ENCODE measurements at regions not wholly inside any gene's neighbourhood (a gene's known extent, or its start where the extent isn't known, plus 50 kb on each side); places are given as distances from the start of the nearest gene placed in this dataset.

DNA sequence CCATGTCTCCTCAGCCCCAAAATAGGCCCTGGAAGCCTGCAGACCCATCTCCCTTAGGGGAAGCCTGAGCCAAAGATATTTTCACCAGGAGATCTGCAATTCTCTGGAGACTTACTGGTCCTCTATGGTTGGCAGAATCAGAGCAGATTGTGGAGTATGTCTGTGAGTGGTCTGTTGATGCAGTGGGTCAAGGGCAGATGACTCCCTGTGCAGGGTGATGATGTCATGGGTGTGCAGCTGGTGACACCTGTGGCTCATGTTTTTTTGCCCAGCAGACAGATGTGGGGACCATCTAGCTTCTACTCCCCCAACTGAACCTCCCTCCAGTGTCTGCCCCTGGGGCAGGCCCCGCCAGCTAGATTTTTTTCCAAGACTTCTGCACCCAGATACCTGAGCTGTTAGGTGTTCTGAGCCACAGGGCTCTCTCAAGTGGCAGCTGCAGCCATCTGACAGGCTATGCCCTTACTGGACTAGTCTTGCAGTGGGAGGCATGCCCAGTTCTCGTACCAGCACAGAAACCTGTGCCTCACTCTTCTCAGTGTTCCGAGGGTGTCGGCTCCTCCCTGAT, 558.7 kb upstream of the LRRTM1 start:
- no peak overlapping the region for H3K27ac Mint-ChIP-seq
- H3K9me3 Mint-ChIP-seq = peaks cover 12% of the 10 kb centered on the region
- DNase-seq (ENCODE audit: low spot score in 2 of 2) (no peak), ATAC-seq (no peak)
- no peaks in the 10 kb centered on the region for H3K4me1 Mint-ChIP-seq
- H3K4me3 Mint-ChIP-seq = no peak overlapping the region
- no peaks in the 10 kb centered on the region for H3K36me3 Mint-ChIP-seq

DNA sequence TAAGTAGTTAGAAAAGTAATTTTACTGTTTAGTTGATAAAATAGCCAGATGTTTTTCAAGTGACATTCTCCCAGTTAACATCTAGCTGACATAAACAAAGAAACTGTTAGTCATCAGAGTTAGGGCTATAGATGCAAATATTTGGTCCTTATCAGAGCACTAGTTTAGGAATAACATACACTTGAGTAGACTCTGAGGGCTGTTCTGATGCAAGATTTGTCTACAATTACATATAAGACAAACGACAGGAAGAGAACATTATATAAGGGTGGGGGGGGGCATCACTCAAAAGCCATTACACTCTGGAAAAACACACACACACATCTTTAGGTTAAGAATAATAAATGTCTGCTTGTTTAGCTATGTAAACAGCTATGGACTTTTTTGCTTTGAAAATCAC, 554.4 kb upstream of the LRRTM1 start:
- DNase-seq (ENCODE audit: low spot score in 2 of 2) (no peak), ATAC-seq (no peak)
- H3K27ac Mint-ChIP-seq = no peak overlapping the region
- H3K9me3 Mint-ChIP-seq = peaks cover 5% of the 10 kb centered on the region
- H3K4me1 Mint-ChIP-seq = no peaks in the 10 kb centered on the region
- H3K36me3 Mint-ChIP-seq = no peaks in the 10 kb centered on the region
- no peak overlapping the region for H3K4me3 Mint-ChIP-seq

DNA sequence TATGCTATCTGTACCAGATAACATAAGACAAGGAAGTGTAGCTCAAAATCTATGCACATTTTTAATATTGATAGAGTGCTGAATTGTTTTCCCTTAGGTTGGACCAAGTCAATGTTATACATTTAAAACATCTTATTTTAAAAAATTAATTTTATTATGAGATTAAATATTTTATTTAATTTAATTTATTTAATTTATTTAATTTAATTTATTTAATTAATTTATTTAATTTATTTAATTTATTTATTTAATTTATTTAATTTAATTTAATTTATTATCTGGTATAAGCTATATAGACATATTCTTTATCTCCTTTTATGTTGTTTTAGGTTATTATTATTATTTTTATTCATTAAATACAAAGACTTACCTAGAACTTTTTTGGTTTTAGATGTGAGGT, 551.7 kb upstream of the LRRTM1 start:
- H3K27ac Mint-ChIP-seq = no peak overlapping the region
- no peak overlapping the region for H3K4me3 Mint-ChIP-seq
- ATAC-seq (no peak), DNase-seq (ENCODE audit: low spot score in 2 of 2) (no peak)
- no peaks in the 10 kb centered on the region for H3K4me1 Mint-ChIP-seq
- no peaks in the 10 kb centered on the region for H3K36me3 Mint-ChIP-seq
- peaks cover 19% of the 10 kb centered on the region for H3K9me3 Mint-ChIP-seq

DNA sequence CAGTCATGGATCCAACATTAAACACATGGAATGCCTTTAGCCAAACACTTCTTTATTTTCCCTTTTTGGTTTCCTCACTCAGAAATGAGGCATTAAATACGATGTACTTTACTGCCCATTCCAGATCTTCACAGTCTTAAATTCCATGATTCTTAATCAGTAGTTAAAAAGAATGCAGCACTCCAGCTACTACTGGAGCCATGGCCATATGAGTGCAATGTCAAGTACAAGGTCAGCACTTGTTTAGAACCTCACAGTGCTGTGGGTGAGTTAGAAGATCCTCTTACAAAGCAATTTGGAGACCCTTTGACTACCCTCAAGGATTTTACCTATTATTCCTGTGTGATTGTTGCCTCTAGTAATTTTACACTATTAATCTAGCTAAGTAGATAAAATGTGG, 550.3 kb upstream of the LRRTM1 start:
- H3K9me3 Mint-ChIP-seq = peaks cover 21% of the 10 kb centered on the region
- no peaks in the 10 kb centered on the region for H3K36me3 Mint-ChIP-seq
- DNase-seq (ENCODE audit: low spot score in 2 of 2) (no peak), ATAC-seq (no peak)
- no peak overlapping the region for H3K27ac Mint-ChIP-seq
- no peaks in the 10 kb centered on the region for H3K4me1 Mint-ChIP-seq
- H3K4me3 Mint-ChIP-seq = no peak overlapping the region

DNA sequence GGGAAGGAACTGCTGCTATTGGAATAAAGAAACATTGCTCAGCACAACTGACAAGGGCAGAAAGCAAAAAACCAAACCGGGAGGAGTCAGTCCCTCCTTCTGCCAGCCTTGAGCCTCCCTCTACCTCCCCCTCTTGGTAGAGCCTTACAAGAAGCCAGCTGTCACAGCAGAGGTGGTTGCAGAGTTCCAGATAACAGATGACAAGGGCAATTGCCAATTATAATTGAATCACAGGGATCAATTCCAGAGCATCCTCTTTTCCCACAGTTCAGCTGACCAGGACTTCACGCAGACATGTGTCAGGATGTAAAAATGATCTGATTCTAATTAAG, 548.2 kb upstream of the LRRTM1 start:
- ATAC-seq (no peak), DNase-seq (ENCODE audit: low spot score in 2 of 2) (no peak)
- H3K4me1 Mint-ChIP-seq = no peaks in the 10 kb centered on the region
- no peak overlapping the region for H3K4me3 Mint-ChIP-seq
- H3K9me3 Mint-ChIP-seq = peaks cover 21% of the 10 kb centered on the region
- no peaks in the 10 kb centered on the region for H3K36me3 Mint-ChIP-seq
- H3K27ac Mint-ChIP-seq = no peak overlapping the region

DNA sequence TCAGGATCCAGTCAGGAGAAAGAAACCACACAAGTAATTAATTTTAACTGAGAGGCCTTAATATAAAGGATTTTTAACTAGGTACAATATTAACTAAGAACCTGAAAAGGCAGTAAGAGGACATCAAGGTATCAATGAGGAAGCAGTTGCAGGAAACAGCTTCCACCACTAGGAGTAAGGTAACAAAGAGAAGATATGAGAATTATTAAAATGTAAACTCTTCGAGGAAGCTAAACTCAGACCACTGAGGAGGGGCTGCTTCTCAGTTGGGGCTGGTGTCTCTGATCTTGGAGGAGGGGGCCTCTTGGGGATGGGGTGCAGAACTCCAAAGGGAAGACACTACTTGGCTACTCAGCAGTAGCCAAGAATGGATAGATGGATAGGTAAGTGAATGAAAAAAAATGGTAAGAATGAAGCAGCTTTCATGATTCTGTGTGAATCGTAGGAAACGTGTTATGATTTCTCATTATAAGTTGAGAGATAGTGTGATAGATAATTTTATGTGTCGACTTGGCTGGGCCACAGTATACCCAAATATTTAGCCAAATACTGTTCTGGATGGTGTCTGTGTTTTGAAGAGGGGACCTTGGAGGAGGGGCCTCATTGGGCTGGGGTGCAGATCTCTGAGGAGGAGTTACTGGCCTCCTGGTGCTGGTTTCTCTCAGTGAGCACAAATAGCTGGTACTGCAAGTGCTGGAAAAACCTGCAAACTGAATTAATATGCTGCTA, 547.7 kb upstream of the LRRTM1 start:
- Mint-ChIP-seq H3K4me1 (no peaks in the 10 kb centered on the region), H3K36me3 (no peaks in the 10 kb centered on the region), H3K27ac (no peak overlapping the region), H3K9me3 (peaks cover 21% of the 10 kb centered on the region), H3K4me3 (no peak overlapping the region)
- no peak for ATAC-seq
- DNase-seq (ENCODE audit: low spot score in 2 of 2) = no peak

DNA sequence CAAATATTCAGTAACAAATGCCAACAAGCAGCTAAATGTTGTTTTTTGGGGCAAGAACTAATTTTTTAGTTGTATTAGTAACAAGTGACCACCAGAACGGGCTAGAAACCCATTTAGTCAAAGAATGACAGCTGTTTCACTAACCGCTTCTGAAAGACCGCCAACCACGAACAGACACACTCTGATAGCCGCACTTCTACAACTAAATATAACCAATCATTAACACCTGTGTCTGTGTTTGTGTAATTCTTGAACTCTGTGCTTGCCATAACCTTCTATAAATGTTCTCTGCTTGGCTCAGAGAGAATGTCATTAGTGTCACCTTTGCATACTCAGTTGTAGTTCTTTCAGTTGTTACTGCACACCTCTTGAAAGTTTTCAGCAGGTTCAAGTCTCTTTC, 526.3 kb upstream of the LRRTM1 start:
- Mint-ChIP-seq H3K27ac (no peak overlapping the region), H3K9me3 (peaks cover 17% of the 10 kb centered on the region), H3K36me3 (no peaks in the 10 kb centered on the region), H3K4me3 (no peak overlapping the region), H3K4me1 (no peaks in the 10 kb centered on the region)
- ATAC-seq (no peak), DNase-seq (ENCODE audit: low spot score in 2 of 2) (no peak)

DNA sequence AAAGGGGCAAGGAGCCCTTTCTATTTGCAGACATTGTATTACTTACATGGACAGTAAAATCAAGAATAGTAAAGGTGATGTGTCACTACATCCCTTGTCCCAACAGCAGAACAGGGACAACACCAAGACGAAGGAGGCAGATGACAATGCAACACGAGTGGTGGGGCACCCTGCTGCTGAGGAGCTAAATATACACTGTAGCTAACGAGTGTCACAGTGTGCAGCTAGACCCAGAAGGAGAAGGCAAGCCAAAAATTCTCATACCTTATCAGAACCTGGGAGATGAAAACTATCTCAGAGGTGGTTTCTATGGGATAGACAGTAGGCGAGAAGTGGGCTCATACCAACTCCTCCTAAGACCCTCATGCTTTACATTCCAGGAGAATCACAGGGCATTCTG, 518.4 kb upstream of the LRRTM1 start:
- Mint-ChIP-seq H3K4me1 (no peaks in the 10 kb centered on the region), H3K4me3 (no peak overlapping the region), H3K36me3 (no peaks in the 10 kb centered on the region), H3K27ac (no peak overlapping the region), H3K9me3 (peaks cover 16% of the 10 kb centered on the region)
- no peak for ATAC-seq
- DNase-seq (ENCODE audit: low spot score in 2 of 2) = no peak

DNA sequence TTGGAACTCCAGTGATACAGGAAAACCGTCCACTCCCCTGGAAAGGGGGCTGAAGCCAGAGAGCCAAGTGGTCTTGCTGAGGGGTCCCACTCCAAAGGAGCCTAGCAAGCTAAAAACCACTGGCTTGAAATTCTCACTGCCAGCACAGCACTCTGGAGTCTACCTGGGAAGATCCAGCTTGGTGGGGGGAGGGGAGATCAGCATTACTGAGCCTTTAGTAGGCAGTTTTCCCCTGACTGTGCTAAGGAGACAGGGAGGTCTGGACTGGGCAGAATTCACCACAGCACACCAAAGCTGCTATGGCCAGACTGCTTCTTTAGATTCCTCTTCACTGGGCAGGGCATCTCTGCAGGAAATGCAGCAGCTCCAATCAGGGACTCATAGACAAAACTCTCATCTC, 510.7 kb upstream of the LRRTM1 start:
- Mint-ChIP-seq H3K4me3 (no peak overlapping the region), H3K4me1 (no peaks in the 10 kb centered on the region), H3K27ac (no peak overlapping the region), H3K9me3 (peaks cover 32% of the 10 kb centered on the region), H3K36me3 (no peaks in the 10 kb centered on the region)
- DNase-seq (ENCODE audit: low spot score in 2 of 2) (no peak), ATAC-seq (no peak)

DNA sequence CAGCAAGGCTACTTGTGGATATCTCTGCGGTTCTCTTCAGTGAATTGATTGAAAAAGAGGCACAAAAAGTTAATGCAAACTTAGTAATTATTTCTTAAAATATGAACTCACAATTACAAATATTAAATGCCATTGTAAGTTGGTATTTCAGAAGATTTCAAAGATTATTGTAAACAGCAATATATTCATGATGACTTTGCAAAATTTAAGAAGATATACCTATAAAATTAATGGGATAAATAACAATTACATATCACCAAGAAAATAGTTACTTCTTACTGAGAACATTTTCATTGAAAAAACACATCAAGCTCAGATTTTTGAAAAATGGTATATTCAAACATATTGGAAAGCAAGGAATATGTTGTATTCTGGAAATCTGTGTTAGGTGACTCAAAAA, 482.0 kb upstream of the LRRTM1 start:
- Mint-ChIP-seq H3K4me3 (no peak overlapping the region), H3K36me3 (no peaks in the 10 kb centered on the region), H3K4me1 (no peaks in the 10 kb centered on the region), H3K27ac (no peak overlapping the region), H3K9me3 (peaks cover 8% of the 10 kb centered on the region)
- ATAC-seq (no peak), DNase-seq (ENCODE audit: low spot score in 2 of 2) (no peak)

DNA sequence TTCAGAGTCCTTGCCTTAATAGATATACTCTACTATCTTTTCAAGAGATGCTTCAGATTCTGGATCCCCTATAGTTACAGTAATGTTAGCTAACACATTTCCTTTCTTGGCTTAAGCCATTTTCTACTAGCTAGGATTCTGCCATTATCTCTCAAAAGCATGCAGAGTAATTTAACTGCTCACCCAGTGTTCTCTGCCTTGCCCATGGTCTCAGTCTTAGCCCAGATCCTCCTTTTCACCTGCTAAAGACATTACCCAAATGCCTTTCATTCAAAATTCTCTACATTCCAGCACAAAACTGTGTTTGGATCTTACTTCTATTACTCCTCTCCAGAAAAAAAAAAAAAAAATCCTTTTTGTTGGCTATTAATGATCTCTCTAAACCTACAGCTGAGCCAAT, 474.2 kb upstream of the LRRTM1 start:
- Mint-ChIP-seq H3K4me3 (no peak overlapping the region), H3K9me3 (peaks cover 10% of the 10 kb centered on the region), H3K36me3 (no peaks in the 10 kb centered on the region), H3K27ac (no peak overlapping the region), H3K4me1 (no peaks in the 10 kb centered on the region)
- ATAC-seq (no peak), DNase-seq (ENCODE audit: low spot score in 2 of 2) (no peak)

DNA sequence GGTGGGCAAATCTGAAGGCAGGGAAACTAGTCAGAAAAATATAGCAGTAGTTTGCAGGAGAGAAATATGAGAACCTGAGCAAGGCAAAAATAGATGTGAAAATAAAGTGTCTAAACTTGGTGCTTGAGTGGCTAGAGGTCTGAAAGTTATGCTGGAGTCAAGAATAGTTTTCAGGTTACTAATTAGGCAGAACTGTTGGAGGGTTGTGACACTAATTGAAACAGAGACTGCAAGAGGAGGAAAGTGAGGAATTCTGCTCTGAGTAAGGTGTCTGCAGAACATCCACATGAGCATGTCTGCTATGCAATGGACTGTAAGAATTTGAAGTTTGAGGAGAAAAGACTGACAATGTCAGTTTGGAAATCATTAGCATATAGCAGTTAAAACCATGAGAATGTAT, 444.0 kb upstream of the LRRTM1 start:
- peaks cover 25% of the 10 kb centered on the region for H3K9me3 Mint-ChIP-seq
- H3K4me3 Mint-ChIP-seq = no peak overlapping the region

DNA sequence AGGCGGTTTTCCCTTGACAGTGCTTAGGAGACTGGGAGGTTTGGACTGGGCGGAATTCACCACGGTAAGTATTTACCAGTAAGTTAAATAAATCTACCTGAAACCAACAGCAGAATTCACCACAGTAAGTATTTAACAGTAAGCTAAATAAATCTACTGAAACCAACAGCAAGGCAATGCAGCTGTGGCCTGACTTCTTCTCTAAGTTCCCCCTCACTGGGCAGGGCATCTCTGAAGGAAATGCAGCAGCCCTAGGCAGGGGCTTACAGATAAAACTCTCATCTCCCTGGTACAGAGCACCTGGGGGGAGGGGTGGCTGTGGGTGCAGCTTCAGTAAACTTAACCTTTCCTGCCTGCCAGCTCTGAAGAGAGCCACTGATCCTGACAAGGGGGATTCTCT, 432.5 kb upstream of the LRRTM1 start:
- ATAC-seq (no peak), DNase-seq (ENCODE audit: low spot score in 2 of 2) (no peak)
- Mint-ChIP-seq H3K4me3 (no peak overlapping the region), H3K27ac (no peak overlapping the region), H3K9me3 (peaks cover 22% of the 10 kb centered on the region), H3K36me3 (no peaks in the 10 kb centered on the region), H3K4me1 (no peaks in the 10 kb centered on the region)

More for the DNA sequence above, 444.0 kb upstream of the LRRTM1 start:
- ATAC-seq = no peak
- Mint-ChIP-seq H3K36me3 (no peaks in the 10 kb centered on the region), H3K4me1 (no peaks in the 10 kb centered on the region), H3K27ac (no peak overlapping the region)
- no peak for DNase-seq (ENCODE audit: low spot score in 2 of 2)

DNA sequence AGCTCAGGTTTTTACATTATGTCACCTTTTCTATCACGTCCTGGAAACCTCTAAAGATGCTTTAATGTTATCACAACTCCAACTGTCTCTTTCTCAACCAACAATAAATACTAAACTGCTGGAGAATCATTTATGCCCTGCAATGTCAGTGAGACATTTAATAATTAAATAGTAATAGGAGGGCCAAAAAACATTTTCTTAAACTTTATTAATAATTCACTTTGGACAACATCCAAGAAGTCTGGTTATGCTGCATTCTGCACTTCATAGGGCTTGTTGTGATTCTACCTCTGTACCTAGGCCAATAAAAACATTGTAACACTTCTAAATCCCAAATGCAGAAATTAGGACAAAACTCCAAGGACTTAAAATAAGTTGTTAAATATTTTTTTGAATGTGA, 420.4 kb upstream of the LRRTM1 start:
- no peaks in the 10 kb centered on the region for H3K36me3 Mint-ChIP-seq
- H3K27ac Mint-ChIP-seq = no peak overlapping the region
- DNase-seq (ENCODE audit: low spot score in 2 of 2) (no peak), ATAC-seq (no peak)
- H3K4me3 Mint-ChIP-seq = no peak overlapping the region
- H3K4me1 Mint-ChIP-seq = no peaks in the 10 kb centered on the region
- H3K9me3 Mint-ChIP-seq = peaks cover 9% of the 10 kb centered on the region

DNA sequence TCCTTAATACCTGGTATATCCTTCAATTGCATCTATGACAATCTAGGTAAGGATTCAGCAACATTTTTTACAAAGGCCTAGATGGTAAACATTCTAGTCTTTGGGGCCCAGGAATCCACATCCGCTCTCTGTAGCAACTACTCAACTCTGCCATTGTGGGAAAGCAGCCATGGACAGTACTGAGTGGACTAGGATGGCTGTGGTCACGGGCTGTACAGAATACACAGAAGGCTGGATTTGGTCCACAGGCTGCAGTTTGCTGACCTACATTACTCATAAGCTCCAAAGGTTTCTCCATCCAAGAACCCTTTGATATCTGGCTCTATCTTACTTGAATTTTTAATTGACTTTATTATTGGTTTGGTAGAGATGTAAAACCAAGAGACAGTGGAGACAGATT, 418.3 kb upstream of the LRRTM1 start:
- no peak for DNase-seq (ENCODE audit: low spot score in 2 of 2)
- no peak overlapping the region for H3K4me3 Mint-ChIP-seq
- H3K9me3 Mint-ChIP-seq = peaks cover 7% of the 10 kb centered on the region
- no peaks in the 10 kb centered on the region for H3K36me3 Mint-ChIP-seq
- no peak for ATAC-seq
- no peak overlapping the region for H3K27ac Mint-ChIP-seq
- H3K4me1 Mint-ChIP-seq = no peaks in the 10 kb centered on the region

DNA sequence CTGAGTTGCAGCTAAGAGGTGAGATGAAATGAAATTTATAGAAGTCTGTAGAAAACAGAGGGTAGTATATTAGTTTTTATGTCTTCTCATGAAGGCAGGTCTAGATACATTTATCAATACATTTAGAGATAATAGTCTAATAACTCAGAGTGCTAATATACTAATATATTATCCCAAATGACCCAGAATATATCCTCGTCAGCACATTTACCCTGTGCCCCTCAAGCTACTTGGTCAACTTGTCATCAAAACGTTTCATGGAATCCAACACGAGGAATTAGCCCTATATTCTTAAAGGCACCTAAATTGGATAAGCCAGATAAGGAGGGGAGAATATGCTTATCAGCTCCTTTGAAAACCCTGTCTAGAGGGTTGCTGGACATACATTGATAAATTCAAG, 415.1 kb upstream of the LRRTM1 start:
- H3K36me3 Mint-ChIP-seq = no peaks in the 10 kb centered on the region
- peaks cover 15% of the 10 kb centered on the region for H3K9me3 Mint-ChIP-seq
- ATAC-seq (no peak), DNase-seq (ENCODE audit: low spot score in 2 of 2) (no peak)
- H3K27ac Mint-ChIP-seq = no peak overlapping the region
- no peaks in the 10 kb centered on the region for H3K4me1 Mint-ChIP-seq
- no peak overlapping the region for H3K4me3 Mint-ChIP-seq

DNA sequence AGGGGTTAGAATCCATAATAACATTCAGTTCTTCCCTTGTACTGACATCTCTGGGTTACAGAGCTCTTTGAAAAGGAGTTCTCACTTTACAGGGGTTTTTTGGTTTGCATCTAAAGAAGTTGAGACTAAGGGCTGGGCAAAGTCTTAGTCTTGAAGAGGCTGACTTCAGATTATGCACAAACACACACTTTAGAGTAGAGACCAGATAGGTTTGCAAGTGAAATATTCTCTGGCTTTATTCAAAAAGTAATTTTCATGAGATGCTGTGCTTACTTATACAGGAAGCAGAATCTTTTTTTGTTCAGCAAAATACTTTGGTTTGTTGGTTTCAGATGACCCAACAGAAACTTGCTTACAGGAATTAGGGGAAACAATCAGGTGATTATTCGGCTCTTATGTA, 410.9 kb upstream of the LRRTM1 start:
- Mint-ChIP-seq H3K4me1 (no peaks in the 10 kb centered on the region), H3K4me3 (no peak overlapping the region), H3K36me3 (no peaks in the 10 kb centered on the region), H3K27ac (no peak overlapping the region), H3K9me3 (peaks cover 29% of the 10 kb centered on the region)
- ATAC-seq = no peak
- DNase-seq (ENCODE audit: low spot score in 2 of 2) = no peak
